ENCODE measurements at regions not wholly inside any gene's neighbourhood (a gene's known extent, or its start where the extent isn't known, plus 50 kb on each side); places are given as distances from the start of the nearest gene placed in this dataset.

DNA sequence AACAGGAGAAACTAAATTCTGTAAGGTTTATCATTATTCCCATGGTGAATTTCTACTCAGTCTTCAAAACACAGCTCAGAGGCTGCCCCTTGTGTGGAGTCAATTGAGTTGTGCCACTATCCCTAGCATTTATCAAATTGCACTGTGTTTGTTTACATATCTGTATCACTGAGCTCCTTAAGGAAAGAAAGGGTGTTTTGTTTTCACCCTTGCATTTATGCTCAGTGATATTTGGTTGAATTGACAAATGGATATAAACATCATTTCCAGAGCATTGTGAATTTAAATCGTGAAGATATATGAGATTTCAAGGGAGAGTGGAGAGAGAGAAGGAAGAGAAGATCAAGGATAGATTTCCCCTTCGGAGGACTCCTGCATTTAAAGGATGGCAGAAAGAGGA lies 55.1 kb upstream of the TNFRSF19 start:
- intact Hi-C loops (cut with micrococcal nuclease) (no loop called here), dilution Hi-C loops (cut with MboI; ENCODE audit: extremely low pct_ligation_motif_present, low sequenced_read_pairs) (no loop called here)
- DNase-seq (ENCODE audit: low read depth, low spot score) (no peak), FAIRE-seq (no peak)
- CTCF ChIA-PET: no interaction called here
- Histone ChIP-seq H3K4me3 (replicated peaks in 1 of 3; ENCODE audit: insufficient read depth in 1 of 3, low read depth in 1 of 3, low read length in 3 of 3) (no peak overlapping the region), H3K27ac (ENCODE audit: insufficient read depth, low read depth, low read length) (no peak overlapping the region), H3K9ac (replicated peaks; ENCODE audit: extremely low read depth, insufficient read depth, low read length) (no peak overlapping the region), H3K27me3 (ENCODE audit: control insufficient read depth in 2 of 2, insufficient read depth in 2 of 2, low read length in 2 of 2) (peaks cover 3 to 7% of the 10 kb centered on the region in 2 experiments), H2AFZ (ENCODE audit: low read depth, low read length) (no peak overlapping the region), H3K9me1 (replicated peaks; ENCODE audit: control insufficient read depth, extremely low read depth, insufficient read depth, low read length) (no peaks in the 10 kb centered on the region), H3K4me2 (ENCODE audit: insufficient read depth, low read length) (no peak overlapping the region), H4K20me1 (replicated peaks; ENCODE audit: control insufficient read depth, extremely low read depth, insufficient read depth, low read length) (no peaks in the 10 kb centered on the region), H3K9me3 (replicated peaks; ENCODE audit: control insufficient read depth, insufficient read depth, low read length) (no peaks in the 10 kb centered on the region), H3K79me2 (ENCODE audit: control insufficient read depth, insufficient read depth, low read length) (no peaks in the 10 kb centered on the region), H3K4me1 (ENCODE audit: control insufficient read depth, extremely low read depth, insufficient read depth, low read length) (no peaks in the 10 kb centered on the region), H3K36me3 (ENCODE audit: control insufficient read depth in 2 of 2, extremely low read depth in 1 of 2, insufficient read depth in 2 of 2, low read length in 2 of 2) (no peaks in the 10 kb centered on the region)
- BruUV-seq (replicated peaks): no TSS peak
- POLR2A ChIA-PET: no interaction called here
- TF ChIP-seq, protein P1, sequence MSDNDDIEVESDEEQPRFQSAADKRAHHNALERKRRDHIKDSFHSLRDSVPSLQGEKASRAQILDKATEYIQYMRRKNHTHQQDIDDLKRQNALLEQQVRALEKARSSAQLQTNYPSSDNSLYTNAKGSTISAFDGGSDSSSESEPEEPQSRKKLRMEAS (IDR thresholded peaks at IDR 0.05; ENCODE audit: insufficient read depth, insufficient read length): no peak
- TF ChIP-seq POLR2AphosphoS5 (IDR thresholded peaks at IDR 0.05; ENCODE audit: insufficient read depth, low read depth, low read length) (no peak), MYC (IDR thresholded peaks at IDR 0.05; ENCODE audit: low read depth, low read length) (no peak), GATA2 (IDR thresholded peaks at IDR 0.05; ENCODE audit: insufficient read depth, insufficient read length, low read depth, low read length) (no peak), JUN (IDR thresholded peaks at IDR 0.05; ENCODE audit: borderline replicate concordance, insufficient read depth, insufficient read length, low read depth) (no peak), FOS (IDR thresholded peaks at IDR 0.05; ENCODE audit: borderline replicate concordance, insufficient read depth, low read length) (no peak), EZH2 (IDR thresholded peaks at IDR 0.05; ENCODE audit: borderline replicate concordance, low read depth, low read length, severe bottlenecking) (no peak), POLR2A (IDR thresholded peaks at IDR 0.05; ENCODE audit: low read depth, low read length) (no peak)
- TF ChIP-seq, protein P2, sequence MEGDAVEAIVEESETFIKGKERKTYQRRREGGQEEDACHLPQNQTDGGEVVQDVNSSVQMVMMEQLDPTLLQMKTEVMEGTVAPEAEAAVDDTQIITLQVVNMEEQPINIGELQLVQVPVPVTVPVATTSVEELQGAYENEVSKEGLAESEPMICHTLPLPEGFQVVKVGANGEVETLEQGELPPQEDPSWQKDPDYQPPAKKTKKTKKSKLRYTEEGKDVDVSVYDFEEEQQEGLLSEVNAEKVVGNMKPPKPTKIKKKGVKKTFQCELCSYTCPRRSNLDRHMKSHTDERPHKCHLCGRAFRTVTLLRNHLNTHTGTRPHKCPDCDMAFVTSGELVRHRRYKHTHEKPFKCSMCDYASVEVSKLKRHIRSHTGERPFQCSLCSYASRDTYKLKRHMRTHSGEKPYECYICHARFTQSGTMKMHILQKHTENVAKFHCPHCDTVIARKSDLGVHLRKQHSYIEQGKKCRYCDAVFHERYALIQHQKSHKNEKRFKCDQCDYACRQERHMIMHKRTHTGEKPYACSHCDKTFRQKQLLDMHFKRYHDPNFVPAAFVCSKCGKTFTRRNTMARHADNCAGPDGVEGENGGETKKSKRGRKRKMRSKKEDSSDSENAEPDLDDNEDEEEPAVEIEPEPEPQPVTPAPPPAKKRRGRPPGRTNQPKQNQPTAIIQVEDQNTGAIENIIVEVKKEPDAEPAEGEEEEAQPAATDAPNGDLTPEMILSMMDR (IDR thresholded peaks at IDR 0.05; ENCODE audit: extremely low read depth in 1 of 2, insufficient read depth in 1 of 2, low read depth in 1 of 2, low read length in 2 of 2): no peak

All from endothelial cell of umbilical vein (primary cell).